GM23338 (cell line): ENCODE measurements at regions not wholly inside any gene's neighbourhood (a gene's known extent, or its start where the extent isn't known, plus 50 kb on each side); places are given as distances from the start of the nearest gene placed in this dataset.

Source experiments
- CTCF ChIP-seq, 2 experiments: fragments of 200-600 bp in 1 of 2; sonication (generic) in 1 of 2; conservative IDR thresholded peaks; 2 replicates each; pipeline versions ENCODE4 v1.5.1 to v1.6.1; 2016 to 2017; ENCODE audit warnings: antibody characterized with exemption in 2 of 2, low read depth in 2 of 2, mild to moderate bottlenecking in 2 of 2, moderate library complexity in 1 of 2
- EZH2 ChIP-seq: fragments of 200-600 bp; sonication (generic); IDR thresholded peaks from one replicate; pipeline ENCODE4 v1.8.0; 2017; ENCODE audit warnings: antibody characterized with exemption, mild to moderate bottlenecking, low read depth; ENCODE audit not compliant: unreplicated experiment

GRCh38 chr14:89533136-89533535 is 116.1 kb upstream of the FOXN3 start:
- TF ChIP-seq CTCF (conservative IDR thresholded peaks at IDR 0.05; ENCODE audit: low read depth in 2 of 2) (no peak), EZH2 (no peak)
